MM.1S (cell line): ENCODE measurements at regions not wholly inside any gene's neighbourhood (a gene's known extent, or its start where the extent isn't known, plus 50 kb on each side); places are given as distances from the start of the nearest gene placed in this dataset.

ENCODE experiments used
- EZH2 ChIP-seq: fragments of 300-600 bp; sonication (generic); optimal IDR thresholded peaks from 2 replicates; pipeline ENCODE3; 2017; ENCODE audit warnings: low read depth, mild to moderate bottlenecking, antibody characterized with exemption, low read length, mixed read lengths
- TF ChIP-seq, protein P1 (sequence below): fragments of 300-600 bp; sonication (generic); IDR thresholded peaks from 2 replicates; pipeline ENCODE4 v1.5.1; 2016; ENCODE audit warnings: antibody characterized with exemption, low read length, mixed read lengths

- TF ChIP-seq, protein P1, sequence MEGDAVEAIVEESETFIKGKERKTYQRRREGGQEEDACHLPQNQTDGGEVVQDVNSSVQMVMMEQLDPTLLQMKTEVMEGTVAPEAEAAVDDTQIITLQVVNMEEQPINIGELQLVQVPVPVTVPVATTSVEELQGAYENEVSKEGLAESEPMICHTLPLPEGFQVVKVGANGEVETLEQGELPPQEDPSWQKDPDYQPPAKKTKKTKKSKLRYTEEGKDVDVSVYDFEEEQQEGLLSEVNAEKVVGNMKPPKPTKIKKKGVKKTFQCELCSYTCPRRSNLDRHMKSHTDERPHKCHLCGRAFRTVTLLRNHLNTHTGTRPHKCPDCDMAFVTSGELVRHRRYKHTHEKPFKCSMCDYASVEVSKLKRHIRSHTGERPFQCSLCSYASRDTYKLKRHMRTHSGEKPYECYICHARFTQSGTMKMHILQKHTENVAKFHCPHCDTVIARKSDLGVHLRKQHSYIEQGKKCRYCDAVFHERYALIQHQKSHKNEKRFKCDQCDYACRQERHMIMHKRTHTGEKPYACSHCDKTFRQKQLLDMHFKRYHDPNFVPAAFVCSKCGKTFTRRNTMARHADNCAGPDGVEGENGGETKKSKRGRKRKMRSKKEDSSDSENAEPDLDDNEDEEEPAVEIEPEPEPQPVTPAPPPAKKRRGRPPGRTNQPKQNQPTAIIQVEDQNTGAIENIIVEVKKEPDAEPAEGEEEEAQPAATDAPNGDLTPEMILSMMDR: no peak
- TF ChIP-seq EZH2: no peak
These were observed 122.1 kb upstream of the ARHGAP5 start for GRCh38 chr14:31954991-31955390.
